AG09319 (cell line): ENCODE measurements at regions not wholly inside any gene's neighbourhood (a gene's known extent, or its start where the extent isn't known, plus 50 kb on each side); places are given as distances from the start of the nearest gene placed in this dataset.
"Not testable (repeated sequence)": the region's sequence is repeated elsewhere in the genome, so short reads cannot be mapped to it uniquely, and the experiment has no call there.

Experiments
- DNase-seq: peaks from one replicate; pipeline ENCODE4 v3.0.0-alpha.2; 2010; ENCODE audit warnings: low read depth; ENCODE audit errors: extremely low read depth
- CTCF ChIP-seq: IDR thresholded peaks from 2 replicates; pipeline ENCODE4 v1.5.1; 2011; ENCODE audit warnings: low read depth, mild to moderate bottlenecking, inconsistent platforms, low read length, moderate library complexity

- TF ChIP-seq CTCF, result no peak
- DNase-seq, result no peak
Measured at GRCh38 chr12:61250303-61250702, 1009.9 kb upstream of the USP15 start.

GRCh38 chr12:61251076-61251475, 1009.1 kb upstream of the USP15 start:
- no peak for TF ChIP-seq CTCF
- DNase-seq, result no peak

- DNase-seq, result no peak
- TF ChIP-seq CTCF, result no peak
Measured at GRCh38 chr12:61254225-61254624, 1006.0 kb upstream of the USP15 start.

GRCh38 chr12:61264294-61264693, 995.9 kb upstream of the USP15 start:
- DNase-seq, result not testable (repeated sequence)

- no peak for TF ChIP-seq CTCF
- no peak for DNase-seq
Measured at GRCh38 chr12:61267474-61267873, 992.7 kb upstream of the USP15 start.

GRCh38 chr12:61272441-61272840, 987.8 kb upstream of the USP15 start:
- DNase-seq, result no peak
- no peak for TF ChIP-seq CTCF

GRCh38 chr12:61282790-61283575, 977.2 kb upstream of the USP15 start:
- TF ChIP-seq CTCF, result no peak
- no peak for DNase-seq

GRCh38 chr12:61290473-61290872, 969.7 kb upstream of the USP15 start:
- TF ChIP-seq CTCF, result no peak
- no peak for DNase-seq
